ENCODE measurements at regions not wholly inside any gene's neighbourhood (a gene's known extent, or its start where the extent isn't known, plus 50 kb on each side); places are given as distances from the start of the nearest gene placed in this dataset.
"Not testable (repeated sequence)": the region's sequence is repeated elsewhere in the genome, so short reads cannot be mapped to it uniquely, and the experiment has no call there.

DNA sequence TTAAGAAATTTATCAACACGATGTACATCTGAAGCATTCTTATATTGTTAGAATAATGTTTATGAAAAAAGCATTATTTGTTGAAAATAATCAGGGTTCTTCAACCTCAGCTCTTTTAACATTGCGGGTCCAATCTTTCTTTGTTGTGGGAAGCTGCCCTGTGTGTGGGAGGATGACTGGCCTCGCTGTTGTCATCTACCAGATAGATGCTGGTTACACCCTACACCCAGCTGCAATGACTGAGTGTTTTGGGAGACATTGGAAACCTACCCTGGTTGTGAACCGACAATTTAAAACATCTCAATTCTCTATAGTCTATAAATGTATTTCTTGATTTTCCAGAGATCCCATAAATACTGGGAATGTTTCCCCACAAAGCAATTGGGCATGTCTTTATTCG lies 794.2 kb upstream of the CDH10 start:
- POLR2A ChIA-PET, result no interaction called here
- no peak for ATAC-seq
- Histone ChIP-seq H3K27ac (no peak overlapping the region), H3K9me3 (no peaks in the 10 kb centered on the region), H3K4me1 (no peaks in the 10 kb centered on the region), H3K4me2 (no peak overlapping the region), H3K4me3 (no peak overlapping the region)
- no peak for TF ChIP-seq RCOR1 (IDR thresholded peaks at IDR 0.05; ENCODE audit: low read depth, low read length)
- CTCF ChIA-PET, result no interaction called here
- FAIRE-seq, result no peak
- WGBS (ENCODE audit: missing lambda C conversion rate), result 48% methylated on average over 5 of the region's 5 CpGs
- no peak for DNase-seq (ENCODE audit: low read depth in 1 of 2, low spot score in 1 of 2)

DNA sequence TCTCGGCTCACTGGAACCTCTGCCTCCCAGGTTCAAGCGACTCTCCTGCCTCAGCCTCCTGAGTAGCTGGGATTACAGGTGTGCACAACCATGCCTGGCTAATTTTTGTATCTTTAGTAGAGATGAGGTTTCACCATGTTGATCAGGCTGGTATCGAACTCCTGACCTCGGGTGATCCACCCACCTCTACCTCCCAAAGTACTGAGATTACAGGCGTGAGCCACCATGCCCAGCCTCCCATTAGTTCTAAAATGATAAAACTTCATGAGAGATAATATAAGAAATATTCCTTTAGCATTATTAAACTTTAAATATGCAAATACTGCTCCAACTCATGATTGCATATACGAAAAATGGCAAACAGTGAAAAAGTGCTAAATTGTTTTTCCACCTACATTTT lies 793.6 kb upstream of the CDH10 start:
- DNase-seq (ENCODE audit: low read depth in 1 of 2, low spot score in 1 of 2); FAIRE-seq; POLR2A ChIA-PET; H3K9me3 ChIP-seq; ATAC-seq; H3K4me3 ChIP-seq; H3K4me2 ChIP-seq; H3K4me1 ChIP-seq; H3K27ac ChIP-seq; CTCF ChIA-PET: not testable (repeated sequence)
- 42% methylated on average over 6 of the region's 6 CpGs for WGBS (ENCODE audit: missing lambda C conversion rate)

DNA sequence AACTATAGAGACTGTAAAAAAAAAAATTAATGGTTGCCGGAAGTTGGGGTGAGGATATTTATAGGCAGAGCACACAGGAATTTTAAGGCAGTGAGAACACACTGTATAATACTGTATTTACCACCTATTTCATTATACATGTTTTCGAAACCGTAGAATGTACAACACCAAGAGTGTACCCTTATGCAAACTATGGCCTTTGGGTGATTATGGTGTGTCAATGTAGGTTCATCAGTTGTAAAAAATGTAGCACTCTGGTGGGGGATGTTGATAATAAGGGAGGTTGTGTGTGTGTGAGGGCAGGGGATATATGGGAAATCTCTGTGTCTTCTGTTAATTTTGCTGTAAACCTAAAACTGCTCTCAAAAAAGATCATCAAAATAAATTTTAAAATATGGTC lies 791.7 kb upstream of the CDH10 start:
- POLR2A ChIA-PET, result no interaction called here
- FAIRE-seq (no peak), DNase-seq (ENCODE audit: low read depth in 1 of 2, low spot score in 1 of 2) (no peak), ATAC-seq (no peak)
- CTCF ChIA-PET, result no interaction called here
- Histone ChIP-seq H3K4me1 (no peaks in the 10 kb centered on the region), H3K4me3 (no peak overlapping the region), H3K9me3 (no peaks in the 10 kb centered on the region), H3K27ac (no peak overlapping the region), H3K4me2 (no peak overlapping the region)
- 65% methylated on average over 3 of the region's 3 CpGs for WGBS (ENCODE audit: missing lambda C conversion rate)
- no peak for TF ChIP-seq SMC3 (IDR thresholded peaks at IDR 0.05)
- TF ChIP-seq RNF2 (IDR thresholded peaks at IDR 0.05; ENCODE audit: borderline replicate concordance, low read depth), result no peak
- TF ChIP-seq, protein P1, sequence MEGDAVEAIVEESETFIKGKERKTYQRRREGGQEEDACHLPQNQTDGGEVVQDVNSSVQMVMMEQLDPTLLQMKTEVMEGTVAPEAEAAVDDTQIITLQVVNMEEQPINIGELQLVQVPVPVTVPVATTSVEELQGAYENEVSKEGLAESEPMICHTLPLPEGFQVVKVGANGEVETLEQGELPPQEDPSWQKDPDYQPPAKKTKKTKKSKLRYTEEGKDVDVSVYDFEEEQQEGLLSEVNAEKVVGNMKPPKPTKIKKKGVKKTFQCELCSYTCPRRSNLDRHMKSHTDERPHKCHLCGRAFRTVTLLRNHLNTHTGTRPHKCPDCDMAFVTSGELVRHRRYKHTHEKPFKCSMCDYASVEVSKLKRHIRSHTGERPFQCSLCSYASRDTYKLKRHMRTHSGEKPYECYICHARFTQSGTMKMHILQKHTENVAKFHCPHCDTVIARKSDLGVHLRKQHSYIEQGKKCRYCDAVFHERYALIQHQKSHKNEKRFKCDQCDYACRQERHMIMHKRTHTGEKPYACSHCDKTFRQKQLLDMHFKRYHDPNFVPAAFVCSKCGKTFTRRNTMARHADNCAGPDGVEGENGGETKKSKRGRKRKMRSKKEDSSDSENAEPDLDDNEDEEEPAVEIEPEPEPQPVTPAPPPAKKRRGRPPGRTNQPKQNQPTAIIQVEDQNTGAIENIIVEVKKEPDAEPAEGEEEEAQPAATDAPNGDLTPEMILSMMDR (IDR thresholded peaks at IDR 0.05), result no peak
- TF ChIP-seq, protein P2, sequence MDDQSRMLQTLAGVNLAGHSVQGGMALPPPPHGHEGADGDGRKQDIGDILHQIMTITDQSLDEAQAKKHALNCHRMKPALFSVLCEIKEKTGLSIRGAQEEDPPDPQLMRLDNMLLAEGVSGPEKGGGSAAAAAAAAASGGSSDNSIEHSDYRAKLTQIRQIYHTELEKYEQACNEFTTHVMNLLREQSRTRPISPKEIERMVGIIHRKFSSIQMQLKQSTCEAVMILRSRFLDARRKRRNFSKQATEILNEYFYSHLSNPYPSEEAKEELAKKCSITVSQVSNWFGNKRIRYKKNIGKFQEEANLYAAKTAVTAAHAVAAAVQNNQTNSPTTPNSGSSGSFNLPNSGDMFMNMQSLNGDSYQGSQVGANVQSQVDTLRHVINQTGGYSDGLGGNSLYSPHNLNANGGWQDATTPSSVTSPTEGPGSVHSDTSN (IDR thresholded peaks at IDR 0.05), result no peak
- TF ChIP-seq, protein P3, sequence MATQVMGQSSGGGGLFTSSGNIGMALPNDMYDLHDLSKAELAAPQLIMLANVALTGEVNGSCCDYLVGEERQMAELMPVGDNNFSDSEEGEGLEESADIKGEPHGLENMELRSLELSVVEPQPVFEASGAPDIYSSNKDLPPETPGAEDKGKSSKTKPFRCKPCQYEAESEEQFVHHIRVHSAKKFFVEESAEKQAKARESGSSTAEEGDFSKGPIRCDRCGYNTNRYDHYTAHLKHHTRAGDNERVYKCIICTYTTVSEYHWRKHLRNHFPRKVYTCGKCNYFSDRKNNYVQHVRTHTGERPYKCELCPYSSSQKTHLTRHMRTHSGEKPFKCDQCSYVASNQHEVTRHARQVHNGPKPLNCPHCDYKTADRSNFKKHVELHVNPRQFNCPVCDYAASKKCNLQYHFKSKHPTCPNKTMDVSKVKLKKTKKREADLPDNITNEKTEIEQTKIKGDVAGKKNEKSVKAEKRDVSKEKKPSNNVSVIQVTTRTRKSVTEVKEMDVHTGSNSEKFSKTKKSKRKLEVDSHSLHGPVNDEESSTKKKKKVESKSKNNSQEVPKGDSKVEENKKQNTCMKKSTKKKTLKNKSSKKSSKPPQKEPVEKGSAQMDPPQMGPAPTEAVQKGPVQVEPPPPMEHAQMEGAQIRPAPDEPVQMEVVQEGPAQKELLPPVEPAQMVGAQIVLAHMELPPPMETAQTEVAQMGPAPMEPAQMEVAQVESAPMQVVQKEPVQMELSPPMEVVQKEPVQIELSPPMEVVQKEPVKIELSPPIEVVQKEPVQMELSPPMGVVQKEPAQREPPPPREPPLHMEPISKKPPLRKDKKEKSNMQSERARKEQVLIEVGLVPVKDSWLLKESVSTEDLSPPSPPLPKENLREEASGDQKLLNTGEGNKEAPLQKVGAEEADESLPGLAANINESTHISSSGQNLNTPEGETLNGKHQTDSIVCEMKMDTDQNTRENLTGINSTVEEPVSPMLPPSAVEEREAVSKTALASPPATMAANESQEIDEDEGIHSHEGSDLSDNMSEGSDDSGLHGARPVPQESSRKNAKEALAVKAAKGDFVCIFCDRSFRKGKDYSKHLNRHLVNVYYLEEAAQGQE (IDR thresholded peaks at IDR 0.05), result no peak
- no peak for TF ChIP-seq EHMT2 (IDR thresholded peaks at IDR 0.05; ENCODE audit: low read depth)
- no peak for TF ChIP-seq RCOR1 (IDR thresholded peaks at IDR 0.05; ENCODE audit: low read depth, low read length)
- TF ChIP-seq, protein P4, sequence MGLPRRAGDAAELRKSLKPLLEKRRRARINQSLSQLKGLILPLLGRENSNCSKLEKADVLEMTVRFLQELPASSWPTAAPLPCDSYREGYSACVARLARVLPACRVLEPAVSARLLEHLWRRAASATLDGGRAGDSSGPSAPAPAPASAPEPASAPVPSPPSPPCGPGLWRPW (IDR thresholded peaks at IDR 0.05), result no peak
- no peak for TF ChIP-seq CHD2 (IDR thresholded peaks at IDR 0.05; ENCODE audit: low read length, partially characterized antibody)
- no peak for TF ChIP-seq PHF8 (IDR thresholded peaks at IDR 0.05; ENCODE audit: borderline replicate concordance, low read depth)
- no peak for TF ChIP-seq EP300 (IDR thresholded peaks at IDR 0.05)
- no peak for TF ChIP-seq CBX8 (IDR thresholded peaks at IDR 0.05)
- no peak for TF ChIP-seq TFCP2L1 (CRISPR knock-in tag; IDR thresholded peaks at IDR 0.05)
- TF ChIP-seq TP53 (CRISPR knock-in tag; IDR thresholded peaks at IDR 0.05), result no peak
- no peak for TF ChIP-seq MAFK (IDR thresholded peaks at IDR 0.05; ENCODE audit: partially characterized antibody)
- no peak for TF ChIP-seq KDM1A (IDR thresholded peaks at IDR 0.05; ENCODE audit: low read depth)
- no peak for TF ChIP-seq CBX2 (IDR thresholded peaks at IDR 0.05; ENCODE audit: borderline replicate concordance, low read depth)
- TF ChIP-seq, protein P5, sequence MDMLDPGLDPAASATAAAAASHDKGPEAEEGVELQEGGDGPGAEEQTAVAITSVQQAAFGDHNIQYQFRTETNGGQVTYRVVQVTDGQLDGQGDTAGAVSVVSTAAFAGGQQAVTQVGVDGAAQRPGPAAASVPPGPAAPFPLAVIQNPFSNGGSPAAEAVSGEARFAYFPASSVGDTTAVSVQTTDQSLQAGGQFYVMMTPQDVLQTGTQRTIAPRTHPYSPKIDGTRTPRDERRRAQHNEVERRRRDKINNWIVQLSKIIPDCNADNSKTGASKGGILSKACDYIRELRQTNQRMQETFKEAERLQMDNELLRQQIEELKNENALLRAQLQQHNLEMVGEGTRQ (IDR thresholded peaks at IDR 0.05), result no peak
- no peak for TF ChIP-seq ZC3H11A (IDR thresholded peaks at IDR 0.05)
- no peak for TF ChIP-seq RAD21 (conservative IDR thresholded peaks at IDR 0.05 in 1 of 2, IDR thresholded peaks at IDR 0.05 in 1 of 2)
